A549 (cell line): ENCODE measurements at regions not wholly inside any gene's neighbourhood (a gene's known extent, or its start where the extent isn't known, plus 50 kb on each side); places are given as distances from the start of the nearest gene placed in this dataset.

ENCODE experiments used
- ATAC-seq, 2 experiments: fragments of 200-7000 bp in 1 of 2; fragments of >200 bp in 1 of 2; cut with Nextera tagmentation in 1 of 2; cut with Tn5 transposase in 1 of 2; 3 replicates each; pipeline versions ENCODE4 v1.8.0 to v1.9.1; 2018 to 2020; ENCODE audit warnings: mild to moderate bottlenecking in 1 of 2, moderate library complexity in 1 of 2
- CTCF ChIA-PET: fragments of 300-600 bp; sonication (Branson Sonifier 250); formaldehyde crosslinking; extraction: SDS; loops from one replicate; lab custom pipeline; 2021; ENCODE audit warnings: antibody characterized with exemption, inconsistent platforms; lab: Yijun Ruan, JAX
- POLR2A ChIA-PET: fragments of 350-600 bp; formaldehyde crosslinking; extraction: SDS; loops from one replicate; lab custom pipeline; 2021; ENCODE audit warnings: antibody characterized with exemption, inconsistent platforms; lab: Yijun Ruan, JAX
- DNase-seq, 2 experiments: peaks; one replicate each; pipeline versions ENCODE4 v3.0.0 to v3.0.0-alpha.2; 2011 to 2016; ENCODE audit warnings: low read depth in 1 of 2, low spot score in 1 of 2
- FAIRE-seq: peaks from 2 replicates; lab custom pipeline; 2011; peaks lifted over from hg19 to GRCh38; lab: Jason Lieb, UNC
- H3K27ac ChIP-seq, 2 experiments: fragments of >200 bp; sonication (Bioruptor Twin); formaldehyde crosslinking; 3 replicates each; pipeline ENCODE4 v1.5.1; 2016 to 2017
- H3K4me1 ChIP-seq: fragments of >200 bp; sonication (Bioruptor Twin); formaldehyde crosslinking; 3 replicates; pipeline ENCODE4 v1.6.1; 2016
- H3K4me2 ChIP-seq: fragments of >200 bp; sonication (Bioruptor Twin); formaldehyde crosslinking; 3 replicates; pipeline ENCODE4 v1.6.1; 2016
- H3K4me3 ChIP-seq: fragments of >200 bp; sonication (Bioruptor Twin); formaldehyde crosslinking; 3 replicates; pipeline ENCODE4 v1.5.1; 2016
- H3K9me3 ChIP-seq: fragments of >200 bp; sonication (Bioruptor Twin); formaldehyde crosslinking; 3 replicates; pipeline ENCODE4 v1.6.1; 2016
- ATOH8 ChIP-seq: fragments of 250-450 bp; sonication (Bioruptor Pico); IDR thresholded peaks from 2 replicates; pipeline ENCODE4 v1.5.0; 2020; ENCODE audit warnings: low read depth, mild to moderate bottlenecking, moderate library complexity
- CBX2 ChIP-seq: fragments of 200-600 bp; sonication (generic); IDR thresholded peaks from 2 replicates; pipeline ENCODE4 v1.6.1; 2016; ENCODE audit warnings: low read depth, mild to moderate bottlenecking, borderline replicate concordance
- CEBPB ChIP-seq, 2 experiments: fragments of >200 bp in 1 of 2; sonication (Bioruptor Twin) in 1 of 2; formaldehyde crosslinking in 1 of 2; IDR thresholded peaks; 2 replicates each; pipeline ENCODE4 v1.6.1; 2012 to 2016
- CHD2 ChIP-seq: fragments of 150-350 bp; IDR thresholded peaks from 2 replicates; pipeline ENCODE4 v1.6.1; 2014; ENCODE audit warnings: low read length; ENCODE audit not compliant: partially characterized antibody
- CTCF ChIP-seq: fragments of >200 bp; sonication (Bioruptor Twin); formaldehyde crosslinking; IDR thresholded peaks from 3 replicates; pipeline ENCODE4 v1.5.1; 2016
- EP300 ChIP-seq, 2 experiments: fragments of >200 bp; sonication (Bioruptor Twin); formaldehyde crosslinking; IDR thresholded peaks; 2 replicates in 1 of 2; 3 replicates in 1 of 2; pipeline ENCODE4 v1.6.1; 2016 to 2017
- ESRRA ChIP-seq: fragments of 150-350 bp; IDR thresholded peaks from 2 replicates; pipeline ENCODE4 v1.6.1; 2014; ENCODE audit warnings: mild to moderate bottlenecking, low read length, borderline replicate concordance
- FOSL2 ChIP-seq, 2 experiments: fragments of 450-650 bp in 1 of 2; fragments of >200 bp in 1 of 2; sonication (Bioruptor Twin) in 1 of 2; formaldehyde crosslinking; IDR thresholded peaks; 2 replicates each; pipeline versions ENCODE4 v1.5.0 to v1.6.1; 2016 to 2020; ENCODE audit warnings: mild to moderate bottlenecking in 1 of 2, moderate library complexity in 1 of 2
- FOXS1 ChIP-seq: fragments of 250-450 bp; sonication (Bioruptor Pico); IDR thresholded peaks from 2 replicates; pipeline ENCODE4 v1.5.0; 2020; ENCODE audit warnings: mild to moderate bottlenecking, moderate library complexity
- HMGXB4 ChIP-seq: fragments of 250-450 bp; sonication (Bioruptor Pico); IDR thresholded peaks from 2 replicates; pipeline ENCODE4 v1.5.0; 2021; ENCODE audit warnings: mild to moderate bottlenecking, moderate library complexity, borderline replicate concordance
- JUNB ChIP-seq: fragments of >200 bp; sonication (Bioruptor Twin); formaldehyde crosslinking; IDR thresholded peaks from 2 replicates; pipeline ENCODE4 v1.6.1; 2016
- MAFK ChIP-seq: fragments of 450-650 bp; IDR thresholded peaks from 2 replicates; pipeline ENCODE4 v1.6.1; 2014; ENCODE audit not compliant: partially characterized antibody
- MAZ ChIP-seq: fragments of 150-350 bp; IDR thresholded peaks from 2 replicates; pipeline ENCODE4 v1.6.1; 2014; ENCODE audit warnings: antibody characterized with exemption, low read depth, low read length, borderline replicate concordance
- POLR2A ChIP-seq: IDR thresholded peaks from 2 replicates; pipeline ENCODE4 v1.6.1; 2012; ENCODE audit warnings: mild to moderate bottlenecking, low read length
- RCOR1 ChIP-seq: fragments of 150-350 bp; IDR thresholded peaks from 2 replicates; pipeline ENCODE4 v1.6.1; 2014; ENCODE audit warnings: antibody characterized with exemption, low read length, low read depth
- RFX5 ChIP-seq: fragments of 450-650 bp; IDR thresholded peaks from 2 replicates; pipeline ENCODE4 v1.7.1; 2014; ENCODE audit warnings: antibody characterized with exemption, mild to moderate bottlenecking, moderate library complexity
- RNF2 ChIP-seq: fragments of 200-600 bp; sonication (generic); IDR thresholded peaks from 2 replicates; pipeline ENCODE4 v1.6.1; 2016; ENCODE audit warnings: low read depth, mild to moderate bottlenecking, antibody characterized with exemption, moderate library complexity, borderline replicate concordance
- SREBF2 ChIP-seq: fragments of 450-650 bp; IDR thresholded peaks from 2 replicates; pipeline ENCODE4 v1.6.1; 2014; ENCODE audit warnings: mild to moderate bottlenecking, moderate library complexity
- TFCP2L1 ChIP-seq: fragments of 250-450 bp; sonication (Bioruptor Pico); IDR thresholded peaks from 2 replicates; pipeline ENCODE4 v1.5.0; 2021; ENCODE audit warnings: mild to moderate bottlenecking
- TP53 ChIP-seq: fragments of 250-450 bp; sonication (Bioruptor Pico); IDR thresholded peaks from 2 replicates; pipeline ENCODE4 v1.5.0; 2021; ENCODE audit warnings: mild to moderate bottlenecking, moderate library complexity
- ZNF302 ChIP-seq: fragments of 250-450 bp; sonication (Bioruptor Pico); IDR thresholded peaks from 2 replicates; pipeline ENCODE4 v1.9.0; 2021; ENCODE audit warnings: inconsistent platforms, mild to moderate bottlenecking, moderate library complexity
- WGBS: methylation state at CpG from one replicate; pipeline ENCODE4 v1.1.6; 2017; ENCODE audit errors: missing lambda C conversion rate; 5-methylcytosine and 5-hydroxymethylcytosine counted together
- TF ChIP-seq, protein P1 (sequence below): fragments of 200-600 bp; sonication (generic); IDR thresholded peaks from 2 replicates; pipeline ENCODE4 v1.6.1; 2016; ENCODE audit warnings: antibody characterized with exemption, mild to moderate bottlenecking, moderate library complexity
- TF ChIP-seq, protein P2 (sequence below): fragments of >200 bp; sonication (Bioruptor Twin); formaldehyde crosslinking; IDR thresholded peaks from 2 replicates; pipeline ENCODE4 v1.6.1; 2016
- TF ChIP-seq, protein P3 (sequence below): fragments of 150-350 bp; IDR thresholded peaks from 2 replicates; pipeline ENCODE4 v1.6.1; 2014; ENCODE audit warnings: low read depth, mild to moderate bottlenecking, low read length

GRCh38 chr5:124463851-124464250 is 282.6 kb downstream of the ZNF608 start:
- Histone ChIP-seq H3K27ac (no peak overlapping the region), H3K4me2 (no peak overlapping the region), H3K4me1 (no peaks in the 10 kb centered on the region), H3K9me3 (peaks cover 16% of the 10 kb centered on the region), H3K4me3 (no peak overlapping the region)
- ATAC-seq (no peak), DNase-seq (no peak), FAIRE-seq (no peak)
- WGBS, result 62% methylated on average over 3 of the region's 3 CpGs
- ChIA-PET POLR2A (no interaction called here), CTCF (interaction anchor here (0.9 kb wide), 1 partner anchor 9 kb away, joined by 3 read pairs; no protein-coding TSS in a partner anchor)
- TF ChIP-seq HMGXB4 (CRISPR knock-in tag), result no peak
- TF ChIP-seq CEBPB (IDR thresholded peaks at IDR 0.05), result no peak
- TF ChIP-seq ZNF302, result no peak
- no peak for TF ChIP-seq ATOH8 (CRISPR knock-in tag)
- no peak for TF ChIP-seq RFX5
- TF ChIP-seq SREBF2, result no peak
- TF ChIP-seq CHD2, result no peak
- no peak for TF ChIP-seq RCOR1
- no peak for TF ChIP-seq EP300 (IDR thresholded peaks at IDR 0.05)
- TF ChIP-seq CBX2, result no peak
- TF ChIP-seq, protein P1, sequence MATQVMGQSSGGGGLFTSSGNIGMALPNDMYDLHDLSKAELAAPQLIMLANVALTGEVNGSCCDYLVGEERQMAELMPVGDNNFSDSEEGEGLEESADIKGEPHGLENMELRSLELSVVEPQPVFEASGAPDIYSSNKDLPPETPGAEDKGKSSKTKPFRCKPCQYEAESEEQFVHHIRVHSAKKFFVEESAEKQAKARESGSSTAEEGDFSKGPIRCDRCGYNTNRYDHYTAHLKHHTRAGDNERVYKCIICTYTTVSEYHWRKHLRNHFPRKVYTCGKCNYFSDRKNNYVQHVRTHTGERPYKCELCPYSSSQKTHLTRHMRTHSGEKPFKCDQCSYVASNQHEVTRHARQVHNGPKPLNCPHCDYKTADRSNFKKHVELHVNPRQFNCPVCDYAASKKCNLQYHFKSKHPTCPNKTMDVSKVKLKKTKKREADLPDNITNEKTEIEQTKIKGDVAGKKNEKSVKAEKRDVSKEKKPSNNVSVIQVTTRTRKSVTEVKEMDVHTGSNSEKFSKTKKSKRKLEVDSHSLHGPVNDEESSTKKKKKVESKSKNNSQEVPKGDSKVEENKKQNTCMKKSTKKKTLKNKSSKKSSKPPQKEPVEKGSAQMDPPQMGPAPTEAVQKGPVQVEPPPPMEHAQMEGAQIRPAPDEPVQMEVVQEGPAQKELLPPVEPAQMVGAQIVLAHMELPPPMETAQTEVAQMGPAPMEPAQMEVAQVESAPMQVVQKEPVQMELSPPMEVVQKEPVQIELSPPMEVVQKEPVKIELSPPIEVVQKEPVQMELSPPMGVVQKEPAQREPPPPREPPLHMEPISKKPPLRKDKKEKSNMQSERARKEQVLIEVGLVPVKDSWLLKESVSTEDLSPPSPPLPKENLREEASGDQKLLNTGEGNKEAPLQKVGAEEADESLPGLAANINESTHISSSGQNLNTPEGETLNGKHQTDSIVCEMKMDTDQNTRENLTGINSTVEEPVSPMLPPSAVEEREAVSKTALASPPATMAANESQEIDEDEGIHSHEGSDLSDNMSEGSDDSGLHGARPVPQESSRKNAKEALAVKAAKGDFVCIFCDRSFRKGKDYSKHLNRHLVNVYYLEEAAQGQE, result no peak
- TF ChIP-seq MAFK, result no peak
- no peak for TF ChIP-seq TP53 (CRISPR knock-in tag)
- TF ChIP-seq POLR2A, result no peak
- TF ChIP-seq, protein P2, sequence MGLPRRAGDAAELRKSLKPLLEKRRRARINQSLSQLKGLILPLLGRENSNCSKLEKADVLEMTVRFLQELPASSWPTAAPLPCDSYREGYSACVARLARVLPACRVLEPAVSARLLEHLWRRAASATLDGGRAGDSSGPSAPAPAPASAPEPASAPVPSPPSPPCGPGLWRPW, result no peak
- no peak for TF ChIP-seq CTCF
- TF ChIP-seq FOSL2 (IDR thresholded peaks at IDR 0.05), result no peak
- no peak for TF ChIP-seq FOSL2 (CRISPR knock-in tag; IDR thresholded peaks at IDR 0.05)

GRCh38 chr5:124462751-124463150 is 283.7 kb downstream of the ZNF608 start:
- Histone ChIP-seq H3K4me1 (no peaks in the 10 kb centered on the region), H3K27ac (no peak overlapping the region), H3K4me2 (no peak overlapping the region), H3K4me3 (no peak overlapping the region), H3K9me3 (peaks cover 16% of the 10 kb centered on the region)
- DNase-seq (no peak), ATAC-seq (no peak), FAIRE-seq (no peak)
- CTCF ChIA-PET, result no interaction called here
- TF ChIP-seq TFCP2L1 (CRISPR knock-in tag) (no peak), FOXS1 (CRISPR knock-in tag) (no peak), RNF2 (no peak), JUNB (no peak), MAZ (no peak), ESRRA (no peak), CBX2 (no peak)
- TF ChIP-seq, protein P3, sequence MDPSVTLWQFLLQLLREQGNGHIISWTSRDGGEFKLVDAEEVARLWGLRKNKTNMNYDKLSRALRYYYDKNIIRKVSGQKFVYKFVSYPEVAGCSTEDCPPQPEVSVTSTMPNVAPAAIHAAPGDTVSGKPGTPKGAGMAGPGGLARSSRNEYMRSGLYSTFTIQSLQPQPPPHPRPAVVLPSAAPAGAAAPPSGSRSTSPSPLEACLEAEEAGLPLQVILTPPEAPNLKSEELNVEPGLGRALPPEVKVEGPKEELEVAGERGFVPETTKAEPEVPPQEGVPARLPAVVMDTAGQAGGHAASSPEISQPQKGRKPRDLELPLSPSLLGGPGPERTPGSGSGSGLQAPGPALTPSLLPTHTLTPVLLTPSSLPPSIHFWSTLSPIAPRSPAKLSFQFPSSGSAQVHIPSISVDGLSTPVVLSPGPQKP, result no peak
- 48% methylated on average over 4 of the region's 4 CpGs for WGBS
- POLR2A ChIA-PET, result no interaction called here
